Stimulated activated CD8-positive, alpha-beta memory T cell treated with anti-CD3 and anti-CD28 coated beads, Interleukin-15, amount 100 ng/mL, for 1 hour (primary cell): ENCODE measurements at regions not wholly inside any gene's neighbourhood (a gene's known extent, or its start where the extent isn't known, plus 50 kb on each side); places are given as distances from the start of the nearest gene placed in this dataset.
"Not testable (repeated sequence)": the region's sequence is repeated elsewhere in the genome, so short reads cannot be mapped to it uniquely, and the experiment has no call there.

Source experiments
- DNase-seq: peaks from one replicate; pipeline ENCODE4 v3.0.0-alpha.2; 2020; ENCODE audit warnings: low read depth

GRCh38 chr2:62410926-62411456, 95.0 kb downstream of the TMEM17 start:
- DNase-seq: no peak

DNA sequence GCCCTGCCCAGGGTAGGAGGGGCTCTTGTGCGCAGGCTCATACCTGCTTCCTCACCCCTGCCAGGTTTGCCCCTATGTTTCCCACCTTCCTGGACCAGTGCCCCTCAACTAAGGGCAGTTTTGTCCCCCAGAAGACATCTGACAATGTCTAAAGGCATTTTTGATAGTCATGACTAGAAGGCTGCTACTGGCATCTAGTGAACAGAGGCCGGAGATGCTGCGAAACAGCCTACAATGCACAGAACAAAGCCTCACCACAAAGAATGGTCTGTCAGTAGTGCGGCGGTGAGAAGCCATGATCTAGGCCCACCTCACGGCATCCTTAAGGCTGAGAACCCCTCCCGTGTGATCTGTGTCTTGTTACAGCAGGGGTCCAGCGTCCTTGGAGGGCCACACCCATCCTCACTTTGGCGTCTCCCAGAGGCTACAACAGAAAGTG, 96.0 kb downstream of the TMEM17 start:
- no peak for DNase-seq

DNA sequence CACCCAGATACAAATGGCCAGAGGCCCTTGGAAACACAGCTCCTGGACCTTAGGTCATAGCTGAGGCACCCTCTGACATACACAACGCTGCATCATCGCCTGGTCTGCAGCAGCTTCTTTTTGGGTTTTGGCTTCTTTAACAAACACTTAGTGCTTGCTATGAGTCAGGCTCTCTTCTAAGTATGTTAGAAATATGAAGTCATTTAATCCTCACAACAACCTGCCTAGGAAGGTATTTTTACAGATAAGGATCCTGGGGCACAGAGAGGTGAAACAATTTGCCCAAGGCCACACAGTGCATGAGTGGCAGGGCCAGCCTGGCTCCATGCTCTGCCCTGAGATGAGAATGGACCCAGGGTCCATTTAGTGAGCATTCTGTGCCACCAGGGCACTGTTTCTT, 96.6 kb downstream of the TMEM17 start:
- no peak for DNase-seq

GRCh38 chr2:62408241-62408677, 97.7 kb downstream of the TMEM17 start:
- DNase-seq: no peak

GRCh38 chr2:62407838-62408237, 98.2 kb downstream of the TMEM17 start:
- DNase-seq: no peak

DNA sequence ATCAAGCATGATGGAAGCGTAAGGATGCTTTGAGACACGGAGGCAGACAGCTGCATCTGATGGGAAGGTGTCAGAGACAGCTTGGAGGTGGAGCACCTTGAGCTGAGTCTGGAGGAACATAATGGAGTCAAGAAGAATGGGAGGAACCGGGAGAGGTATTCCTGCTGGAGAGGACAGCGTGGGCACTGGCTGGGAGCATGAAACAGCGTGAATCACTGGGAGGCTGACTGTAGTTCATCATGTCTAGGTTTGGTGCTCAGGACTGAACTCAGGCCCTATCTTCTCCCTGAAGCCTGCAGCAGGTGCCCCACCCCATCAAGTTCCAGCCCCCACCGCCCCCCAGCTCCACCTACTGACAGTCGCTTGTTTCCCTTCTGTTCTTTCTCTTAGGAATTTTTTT, 98.6 kb downstream of the TMEM17 start:
- no peak for DNase-seq

- no peak for DNase-seq
Measured at GRCh38 chr2:62406573-62407043, 99.4 kb downstream of the TMEM17 start.

DNA sequence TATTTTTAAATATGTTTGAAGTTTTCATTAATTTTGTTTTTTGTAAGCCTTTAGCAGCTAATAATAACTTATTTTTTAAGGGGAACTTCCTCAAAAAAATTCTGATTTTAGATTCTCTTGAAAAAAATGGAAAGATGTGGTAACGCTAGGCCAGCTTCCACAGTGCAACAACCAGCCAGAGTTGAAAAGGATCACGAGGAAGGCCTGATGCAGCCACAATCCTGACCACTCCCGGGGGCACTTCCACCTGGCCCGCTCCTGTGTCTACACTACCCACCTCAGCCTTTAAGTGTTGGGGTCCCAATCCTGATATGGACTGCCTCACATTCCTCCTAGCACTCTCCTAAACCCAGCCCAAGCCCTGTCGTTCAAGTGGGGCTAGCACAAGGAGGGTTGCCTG, 101.1 kb downstream of the TMEM17 start:
- no peak for DNase-seq

DNA sequence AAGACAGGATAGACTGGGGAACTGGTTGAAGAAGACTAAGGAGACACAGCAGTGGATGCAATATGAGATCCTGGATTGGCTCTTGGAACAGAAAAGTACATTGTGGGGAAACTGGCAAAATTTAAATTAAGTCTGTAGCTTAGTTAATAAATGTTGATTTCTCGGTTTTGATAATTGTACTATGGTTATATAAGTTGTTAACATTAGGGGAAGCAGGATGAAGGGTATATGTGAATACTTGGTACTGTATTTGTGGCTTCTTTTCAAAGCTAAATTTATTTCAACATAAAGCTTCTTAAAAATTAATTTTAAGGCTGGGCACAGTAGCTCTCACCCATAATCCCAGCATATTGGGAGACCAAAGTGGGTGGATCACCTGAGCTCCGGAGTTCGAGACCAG, 103.8 kb downstream of the TMEM17 start:
- no peak for DNase-seq

DNA sequence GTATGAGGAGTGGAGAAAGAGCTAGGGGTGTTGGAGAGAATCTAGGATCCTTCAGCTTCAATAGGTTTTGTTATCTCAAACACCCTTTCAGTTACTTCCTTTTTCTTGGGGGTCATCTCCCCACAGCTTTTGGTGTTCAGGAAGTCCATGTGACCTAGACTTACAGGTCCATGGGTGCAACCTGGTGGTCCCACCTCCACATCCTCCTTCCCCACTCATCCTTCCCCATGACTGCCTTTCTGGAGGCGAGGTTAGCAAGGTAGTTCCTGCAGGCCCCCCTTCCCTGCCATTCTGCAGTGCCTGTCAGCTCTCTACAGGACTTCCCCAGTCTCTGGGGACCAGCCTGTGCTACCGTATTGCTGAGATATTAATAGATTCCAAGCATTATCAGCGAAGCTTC, 107.6 kb downstream of the TMEM17 start:
- no peak for DNase-seq

DNA sequence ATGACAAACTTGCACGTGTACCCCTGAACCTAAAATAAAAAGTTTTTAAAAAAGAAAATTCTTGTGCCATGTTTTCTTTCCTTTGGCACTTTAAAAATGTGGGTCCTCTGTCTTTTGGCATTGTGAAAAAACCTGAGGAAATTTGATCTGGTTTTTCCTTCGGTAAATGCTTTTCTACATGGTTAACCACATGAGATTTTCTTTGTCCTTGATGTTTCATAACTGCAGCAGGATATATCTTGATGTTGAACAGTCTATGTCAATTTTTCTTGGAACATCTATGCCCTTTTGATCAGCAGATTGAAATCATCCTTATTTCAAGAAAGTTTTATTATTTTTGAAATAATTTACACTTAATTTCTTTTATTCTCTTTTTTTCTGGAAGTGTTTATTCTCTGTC, 109.1 kb downstream of the TMEM17 start:
- no peak for DNase-seq

DNA sequence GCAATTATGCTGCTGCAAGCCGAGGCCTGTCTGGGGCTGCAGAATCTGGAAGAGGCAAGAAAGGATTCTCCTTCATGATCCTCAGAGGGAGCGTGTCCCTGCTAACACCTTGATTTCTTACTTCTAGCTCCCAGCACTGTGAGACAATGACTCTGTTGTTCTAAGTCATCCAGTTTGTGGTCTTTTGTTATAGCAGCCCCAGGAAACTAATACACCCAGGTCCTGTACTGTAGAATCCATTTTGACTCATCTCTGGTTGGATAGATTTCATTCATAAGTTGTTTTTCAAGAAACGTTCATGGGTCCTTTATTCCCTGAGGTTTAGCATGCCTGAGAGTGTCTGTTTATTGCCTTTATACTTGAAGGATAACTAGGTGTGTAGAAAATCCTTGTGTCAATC, 112.7 kb downstream of the TMEM17 start:
- no peak for DNase-seq

- DNase-seq: no peak
Measured at GRCh38 chr2:62391696-62392095, 114.3 kb downstream of the TMEM17 start.

DNA sequence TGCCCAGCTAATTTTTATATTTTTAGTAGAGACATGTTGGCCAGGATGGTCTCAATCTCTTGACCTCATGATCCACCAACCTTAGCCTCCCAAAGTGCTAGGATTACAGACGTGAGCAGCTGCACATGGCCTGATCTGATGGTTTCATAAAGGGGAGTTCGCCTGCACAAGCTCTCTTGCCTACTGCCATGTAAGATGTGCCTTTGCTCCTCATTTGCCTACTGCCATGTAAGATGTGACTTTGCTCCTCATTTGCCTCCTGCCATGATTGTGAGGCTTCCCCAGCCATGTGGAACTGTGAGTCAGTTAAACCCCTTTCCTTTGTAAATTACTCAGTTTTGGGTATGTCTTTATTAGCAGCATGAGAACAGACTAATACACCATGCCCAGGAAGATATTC, 119.6 kb downstream of the TMEM17 start:
- not testable (repeated sequence) for DNase-seq

- no peak for DNase-seq
Measured at GRCh38 chr2:62383846-62384245, 122.1 kb downstream of the TMEM17 start.

DNA sequence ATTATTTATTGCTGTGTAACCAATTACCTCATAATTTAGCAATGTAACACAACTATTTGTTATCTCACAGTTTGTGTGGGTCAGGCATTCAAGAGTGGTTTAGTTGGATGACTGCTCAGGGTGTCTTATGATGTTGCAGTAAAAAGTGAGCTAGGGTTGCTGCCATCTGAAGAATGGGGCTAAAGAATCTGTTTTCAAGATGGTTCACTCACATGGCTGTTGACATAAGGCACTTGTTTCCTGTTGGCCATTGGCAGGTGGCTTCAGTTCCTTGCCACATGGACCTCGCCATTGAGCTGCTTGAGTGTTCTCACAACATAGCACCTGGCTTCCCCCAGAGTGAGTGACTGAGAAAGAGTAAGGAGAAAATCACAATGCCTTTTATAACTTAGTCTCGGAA, 123.2 kb downstream of the TMEM17 start:
- DNase-seq: no peak

DNA sequence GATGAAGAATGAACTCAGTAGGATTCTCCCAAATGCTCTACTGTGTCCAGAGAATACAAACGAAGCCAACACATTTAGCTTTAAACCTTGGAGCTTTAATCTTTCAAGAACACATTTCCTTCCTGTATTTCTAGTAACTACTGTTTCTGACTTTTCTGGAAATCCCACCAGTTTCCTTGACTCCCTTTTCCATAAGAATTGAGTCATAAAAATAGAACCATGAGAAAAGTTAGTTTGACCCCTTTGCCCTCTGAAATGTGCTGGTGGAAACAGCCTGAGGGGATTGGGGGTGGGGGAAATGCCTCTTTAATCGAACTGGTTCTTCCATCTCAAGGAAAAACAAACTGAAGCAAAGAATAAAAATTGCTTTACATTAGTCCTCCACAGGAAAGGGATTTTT, 123.9 kb downstream of the TMEM17 start:
- no peak for DNase-seq

DNA sequence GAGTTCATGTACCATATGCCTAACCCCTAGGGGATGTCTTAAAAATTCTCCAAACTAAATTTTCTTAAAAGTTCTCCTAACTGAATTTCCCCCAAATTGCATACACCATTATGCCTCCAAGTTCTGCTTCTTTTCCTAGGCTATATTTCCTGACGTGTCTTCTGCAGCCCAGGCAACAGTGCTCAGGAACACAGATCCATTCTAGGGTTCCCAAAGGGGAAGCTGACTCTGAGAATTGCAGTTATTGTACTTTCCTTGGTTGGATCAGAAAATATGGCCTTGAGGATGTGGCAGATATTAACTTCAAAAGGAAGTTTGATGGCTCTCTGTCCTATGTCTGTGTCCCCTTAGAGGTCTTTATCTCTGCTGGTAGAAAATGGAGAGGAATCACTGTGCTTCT, 124.3 kb downstream of the TMEM17 start:
- DNase-seq: no peak

GRCh38 chr2:62379566-62379965, 126.4 kb downstream of the TMEM17 start:
- no peak for DNase-seq

DNA sequence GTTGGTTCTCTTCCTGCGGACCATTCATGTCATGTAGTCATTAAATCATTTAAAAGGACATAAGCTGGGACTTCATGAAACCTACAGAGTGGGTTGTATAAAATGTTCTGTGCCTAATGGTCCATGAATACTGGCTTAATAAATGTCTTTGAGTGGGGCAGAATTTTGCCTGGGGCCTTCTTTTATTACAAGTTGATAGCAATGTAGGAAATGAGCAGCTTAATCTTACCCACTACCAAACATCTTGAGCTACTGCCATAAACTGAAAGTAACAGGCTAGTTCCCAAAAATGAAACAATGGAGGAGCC, 130.9 kb downstream of the TMEM17 start:
- DNase-seq: no peak

- DNase-seq: no peak
Measured at GRCh38 chr2:62374301-62375112, 131.5 kb downstream of the TMEM17 start.

GRCh38 chr2:62372824-62373223, 133.2 kb downstream of the TMEM17 start:
- DNase-seq: no peak

DNA sequence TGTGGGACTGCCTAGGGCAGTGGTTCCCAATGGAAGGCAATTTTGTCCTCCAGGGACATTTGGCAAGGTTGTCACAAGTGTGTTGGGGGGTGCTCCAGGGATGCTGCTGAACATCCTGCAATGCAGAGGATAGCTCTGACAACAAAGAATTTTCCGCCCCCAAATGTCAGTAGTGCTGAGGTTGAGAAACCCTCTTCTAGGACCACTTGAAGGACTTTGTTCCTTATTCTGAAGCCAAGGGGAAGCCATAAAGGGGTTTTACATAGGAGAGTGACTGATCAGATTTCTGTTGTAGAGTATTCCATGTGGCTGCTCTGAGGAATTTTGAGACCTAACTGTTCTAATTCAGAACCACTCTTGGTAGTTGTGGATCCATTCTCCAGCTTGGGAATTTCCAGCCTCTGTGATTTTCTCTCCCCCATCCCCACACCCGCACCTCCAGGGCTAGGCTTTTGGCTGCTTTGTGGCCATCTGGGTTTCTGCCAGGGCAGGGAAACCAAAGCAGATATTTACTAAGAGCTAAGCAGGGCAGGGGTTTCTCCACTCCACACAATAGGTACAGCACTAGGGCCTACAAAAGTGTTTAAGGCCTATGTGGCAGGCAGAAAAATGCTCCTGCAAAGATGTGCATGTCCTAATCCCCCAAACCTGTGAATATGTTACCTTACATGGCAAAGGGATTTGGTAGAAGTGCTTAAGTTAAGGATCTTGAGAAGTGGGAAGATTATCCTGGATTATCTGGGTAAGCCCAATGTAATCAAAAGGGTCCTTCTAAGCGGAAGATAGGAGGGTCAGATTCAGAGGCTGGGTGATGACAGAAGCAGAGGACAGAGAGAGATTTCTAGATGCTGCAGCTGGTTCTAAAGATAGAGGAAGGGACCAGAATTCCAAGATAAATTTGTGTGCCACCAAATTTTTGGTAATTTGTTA, 135.4 kb downstream of the TMEM17 start:
- no peak for DNase-seq
